Vagina (tissue), 2 donors: ENCODE measurements at regions not wholly inside any gene's neighbourhood (a gene's known extent, or its start where the extent isn't known, plus 50 kb on each side); places are given as distances from the start of the nearest gene placed in this dataset.

Experiments used
- POLR2A ChIP-seq, 2 donors: fragments of 450-650 bp; IDR thresholded peaks; one replicate each; pipeline ENCODE4 v1.6.1; 2017; ENCODE audit warnings: antibody characterized with exemption in 2 of 2, mild to moderate bottlenecking in 2 of 2, moderate library complexity in 2 of 2
- TF ChIP-seq, protein P1 (sequence below), 3 experiments: fragments of 450-650 bp in 2 of 3; fragments of 200-600 bp in 1 of 3; sonication (generic) in 1 of 3; IDR thresholded peaks; one replicate each; pipeline ENCODE4 v1.5.1; 2017 to 2019; ENCODE audit warnings: antibody characterized with exemption in 3 of 3, mild to moderate bottlenecking in 2 of 3, moderate library complexity in 2 of 3

GRCh38 chr1:69271587-69272125 lies 296.1 kb upstream of the LRRC7 start:
- TF ChIP-seq, protein P1, sequence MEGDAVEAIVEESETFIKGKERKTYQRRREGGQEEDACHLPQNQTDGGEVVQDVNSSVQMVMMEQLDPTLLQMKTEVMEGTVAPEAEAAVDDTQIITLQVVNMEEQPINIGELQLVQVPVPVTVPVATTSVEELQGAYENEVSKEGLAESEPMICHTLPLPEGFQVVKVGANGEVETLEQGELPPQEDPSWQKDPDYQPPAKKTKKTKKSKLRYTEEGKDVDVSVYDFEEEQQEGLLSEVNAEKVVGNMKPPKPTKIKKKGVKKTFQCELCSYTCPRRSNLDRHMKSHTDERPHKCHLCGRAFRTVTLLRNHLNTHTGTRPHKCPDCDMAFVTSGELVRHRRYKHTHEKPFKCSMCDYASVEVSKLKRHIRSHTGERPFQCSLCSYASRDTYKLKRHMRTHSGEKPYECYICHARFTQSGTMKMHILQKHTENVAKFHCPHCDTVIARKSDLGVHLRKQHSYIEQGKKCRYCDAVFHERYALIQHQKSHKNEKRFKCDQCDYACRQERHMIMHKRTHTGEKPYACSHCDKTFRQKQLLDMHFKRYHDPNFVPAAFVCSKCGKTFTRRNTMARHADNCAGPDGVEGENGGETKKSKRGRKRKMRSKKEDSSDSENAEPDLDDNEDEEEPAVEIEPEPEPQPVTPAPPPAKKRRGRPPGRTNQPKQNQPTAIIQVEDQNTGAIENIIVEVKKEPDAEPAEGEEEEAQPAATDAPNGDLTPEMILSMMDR (IDR thresholded peaks at IDR 0.05) = no peak
- no peak for TF ChIP-seq POLR2A (IDR thresholded peaks at IDR 0.05)
